ENCODE measurements at regions not wholly inside any gene's neighbourhood (a gene's known extent, or its start where the extent isn't known, plus 50 kb on each side); places are given as distances from the start of the nearest gene placed in this dataset.

GRCh38 chr15:91790836-91791235, 62.7 kb upstream of the SLCO3A1 start:
- DNase-seq (ENCODE audit: low spot score), result no peak
- peaks cover 12% of the 10 kb centered on the region for H3K27me3 ChIP-seq
- WGBS (ENCODE audit: low lambda C conversion rate, missing lambda C conversion rate), result 84% methylated on average over 3 of the region's 3 CpGs
- no peaks in the 10 kb centered on the region for H3K36me3 ChIP-seq (replicated peaks; ENCODE audit: insufficient read depth, low read depth)
- no peaks in the 10 kb centered on the region for H4K20me1 ChIP-seq (ENCODE audit: insufficient read depth, poor library complexity, severe bottlenecking)
- H3K4me3 ChIP-seq, result no peak overlapping the region
- H3K4me1 ChIP-seq (ENCODE audit: insufficient read depth), result no peaks in the 10 kb centered on the region
- H3K9me2 ChIP-seq (replicated peaks; ENCODE audit: insufficient read depth), result no peaks in the 10 kb centered on the region
- TF ChIP-seq, protein P1, sequence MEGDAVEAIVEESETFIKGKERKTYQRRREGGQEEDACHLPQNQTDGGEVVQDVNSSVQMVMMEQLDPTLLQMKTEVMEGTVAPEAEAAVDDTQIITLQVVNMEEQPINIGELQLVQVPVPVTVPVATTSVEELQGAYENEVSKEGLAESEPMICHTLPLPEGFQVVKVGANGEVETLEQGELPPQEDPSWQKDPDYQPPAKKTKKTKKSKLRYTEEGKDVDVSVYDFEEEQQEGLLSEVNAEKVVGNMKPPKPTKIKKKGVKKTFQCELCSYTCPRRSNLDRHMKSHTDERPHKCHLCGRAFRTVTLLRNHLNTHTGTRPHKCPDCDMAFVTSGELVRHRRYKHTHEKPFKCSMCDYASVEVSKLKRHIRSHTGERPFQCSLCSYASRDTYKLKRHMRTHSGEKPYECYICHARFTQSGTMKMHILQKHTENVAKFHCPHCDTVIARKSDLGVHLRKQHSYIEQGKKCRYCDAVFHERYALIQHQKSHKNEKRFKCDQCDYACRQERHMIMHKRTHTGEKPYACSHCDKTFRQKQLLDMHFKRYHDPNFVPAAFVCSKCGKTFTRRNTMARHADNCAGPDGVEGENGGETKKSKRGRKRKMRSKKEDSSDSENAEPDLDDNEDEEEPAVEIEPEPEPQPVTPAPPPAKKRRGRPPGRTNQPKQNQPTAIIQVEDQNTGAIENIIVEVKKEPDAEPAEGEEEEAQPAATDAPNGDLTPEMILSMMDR (IDR thresholded peaks at IDR 0.05; ENCODE audit: poor library complexity), result no peak
- TF ChIP-seq EZH2phosphoT487 (IDR thresholded peaks at IDR 0.05; ENCODE audit: low read depth, severe bottlenecking, unreplicated experiment) (no peak), EZH2 (IDR thresholded peaks at IDR 0.05; ENCODE audit: borderline replicate concordance) (no peak)
- H3K79me2 ChIP-seq, result no peaks in the 10 kb centered on the region
- no peak overlapping the region for H2AFZ ChIP-seq
- H3K4me2 ChIP-seq, result no peak overlapping the region
- H3K27ac ChIP-seq, result no peak overlapping the region
- H3K9me3 ChIP-seq (ENCODE audit: low read depth), result no peaks in the 10 kb centered on the region

DNA sequence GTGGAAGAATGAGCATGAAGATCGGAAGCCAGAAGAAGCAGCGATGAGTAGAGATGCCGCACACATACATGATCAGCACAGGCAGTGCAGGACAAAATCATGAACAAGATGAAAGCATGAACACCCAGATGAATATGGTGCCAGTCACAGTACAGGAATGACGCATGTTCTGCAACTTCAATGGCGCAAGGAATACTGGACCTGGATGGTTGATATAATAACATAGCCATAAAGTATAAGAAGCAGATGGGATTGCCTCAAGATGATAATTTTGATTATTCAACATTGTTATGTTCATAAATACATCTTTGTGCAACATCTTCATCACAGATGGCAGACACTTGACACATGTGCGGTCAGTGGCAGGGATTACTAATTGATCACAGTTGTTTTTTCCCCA, 59.7 kb upstream of the SLCO3A1 start:
- Histone ChIP-seq H3K9me2 (replicated peaks; ENCODE audit: insufficient read depth) (no peaks in the 10 kb centered on the region), H3K36me3 (replicated peaks; ENCODE audit: insufficient read depth, low read depth) (no peaks in the 10 kb centered on the region), H4K20me1 (ENCODE audit: insufficient read depth, poor library complexity, severe bottlenecking) (no peaks in the 10 kb centered on the region), H3K4me1 (ENCODE audit: insufficient read depth) (no peaks in the 10 kb centered on the region), H3K4me2 (no peak overlapping the region), H2AFZ (no peak overlapping the region), H3K9me3 (ENCODE audit: low read depth) (no peaks in the 10 kb centered on the region), H3K27me3 (peaks cover 10% of the 10 kb centered on the region), H3K4me3 (no peak overlapping the region), H3K79me2 (no peaks in the 10 kb centered on the region), H3K27ac (no peak overlapping the region)
- no peak for TF ChIP-seq EZH2 (IDR thresholded peaks at IDR 0.05; ENCODE audit: borderline replicate concordance)
- TF ChIP-seq EZH2phosphoT487 (IDR thresholded peaks at IDR 0.05; ENCODE audit: low read depth, severe bottlenecking, unreplicated experiment), result no peak
- TF ChIP-seq, protein P1 (IDR thresholded peaks at IDR 0.05; ENCODE audit: poor library complexity), result no peak
- 97% methylated on average over 6 of the region's 6 CpGs for WGBS (ENCODE audit: low lambda C conversion rate, missing lambda C conversion rate)
- DNase-seq (ENCODE audit: low spot score), result no peak

- no peaks in the 10 kb centered on the region for H3K9me3 ChIP-seq (ENCODE audit: low read depth)
- 61% methylated on average over 1 of the region's 1 CpG for WGBS (ENCODE audit: low lambda C conversion rate, missing lambda C conversion rate)
- H3K27ac ChIP-seq, result no peak overlapping the region
- no peaks in the 10 kb centered on the region for H3K9me2 ChIP-seq (replicated peaks; ENCODE audit: insufficient read depth)
- TF ChIP-seq EZH2 (IDR thresholded peaks at IDR 0.05; ENCODE audit: borderline replicate concordance) (no peak), EZH2phosphoT487 (IDR thresholded peaks at IDR 0.05; ENCODE audit: low read depth, severe bottlenecking, unreplicated experiment) (no peak)
- TF ChIP-seq, protein P1 (IDR thresholded peaks at IDR 0.05; ENCODE audit: poor library complexity), result no peak
- H3K36me3 ChIP-seq (replicated peaks; ENCODE audit: insufficient read depth, low read depth), result no peaks in the 10 kb centered on the region
- H3K4me1 ChIP-seq (ENCODE audit: insufficient read depth), result no peaks in the 10 kb centered on the region
- no peak overlapping the region for H3K4me3 ChIP-seq
- H3K27me3 ChIP-seq, result peaks cover 13% of the 10 kb centered on the region
- no peak overlapping the region for H2AFZ ChIP-seq
- no peaks in the 10 kb centered on the region for H3K79me2 ChIP-seq
- no peaks in the 10 kb centered on the region for H4K20me1 ChIP-seq (ENCODE audit: insufficient read depth, poor library complexity, severe bottlenecking)
- no peak overlapping the region for H3K4me2 ChIP-seq
- no peak for DNase-seq (ENCODE audit: low spot score)
Measured at GRCh38 chr15:91795235-91795634, 58.3 kb upstream of the SLCO3A1 start.

Data from hepatocyte (in vitro differentiated cells).